ENCODE measurements at regions not wholly inside any gene's neighbourhood (a gene's known extent, or its start where the extent isn't known, plus 50 kb on each side); places are given as distances from the start of the nearest gene placed in this dataset.

GRCh38 chr6:84508334-84508733 lies 256.1 kb downstream of the TBX18 start:
- H3K4me1 Mint-ChIP-seq (ENCODE audit: low read depth, unreplicated experiment), result no peaks in the 10 kb centered on the region
- CTCF ChIA-PET, result no interaction called here

GRCh38 chr6:84504025-84504424 lies 260.4 kb downstream of the TBX18 start:
- no peak overlapping the region for H3K4me3 ChIP-seq (ENCODE audit: low read depth, low read length)
- H3K9me3 Mint-ChIP-seq (ENCODE audit: unreplicated experiment), result peaks cover 18% of the 10 kb centered on the region
- no peaks in the 10 kb centered on the region for H3K4me1 ChIP-seq
- CTCF ChIA-PET, result no interaction called here
- no TSS peak for BruUV-seq (replicated peaks)
- H3K36me3 ChIP-seq (ENCODE audit: control insufficient read depth, insufficient read depth, low read length), result no peaks in the 10 kb centered on the region
- H3K36me3 Mint-ChIP-seq (ENCODE audit: insufficient read depth, unreplicated experiment), result no peaks in the 10 kb centered on the region
- no peak for TF ChIP-seq CTCF (IDR thresholded peaks at IDR 0.05; ENCODE audit: insufficient read depth in 1 of 2, low read depth in 1 of 2, low read length in 1 of 2, severe bottlenecking in 1 of 2, unreplicated experiment in 1 of 2)
- no peaks in the 10 kb centered on the region for H3K27me3 ChIP-seq (replicated peaks; ENCODE audit: control insufficient read depth, insufficient read depth, low read length)
- H3K27ac Mint-ChIP-seq (ENCODE audit: unreplicated experiment), result no peak overlapping the region
- H3K9me3 ChIP-seq, result no peaks in the 10 kb centered on the region; the same call in 1 of the 2 replicates
- H3K4me1 Mint-ChIP-seq (ENCODE audit: low read depth, unreplicated experiment), result no peaks in the 10 kb centered on the region
- POLR2A ChIA-PET, result no interaction called here
- H3K27me3 Mint-ChIP-seq (ENCODE audit: insufficient read depth, unreplicated experiment), result no peaks in the 10 kb centered on the region
- DNase-seq, result no peak
- intact Hi-C loops (cut with micrococcal nuclease; ENCODE audit: unreplicated experiment), result loop anchor here (5.0 kb wide), 1 partner anchor 363 kb away; no protein-coding TSS in a partner anchor
- H3K4me3 Mint-ChIP-seq (ENCODE audit: unreplicated experiment), result no peak overlapping the region

More at GRCh38 chr6:84508334-84508733, 256.1 kb downstream of the TBX18 start:
- H3K9me3 Mint-ChIP-seq (ENCODE audit: unreplicated experiment), result peaks cover under 1% of the 10 kb centered on the region
- H3K36me3 Mint-ChIP-seq (ENCODE audit: insufficient read depth, unreplicated experiment), result no peaks in the 10 kb centered on the region
- POLR2A ChIA-PET, result no interaction called here
- TF ChIP-seq CTCF (IDR thresholded peaks at IDR 0.05; ENCODE audit: insufficient read depth in 1 of 2, low read depth in 1 of 2, low read length in 1 of 2, severe bottlenecking in 1 of 2, unreplicated experiment in 1 of 2), result no peak
- intact Hi-C loops (cut with micrococcal nuclease; ENCODE audit: unreplicated experiment), result no loop called here
- H3K27ac Mint-ChIP-seq (ENCODE audit: unreplicated experiment), result no peak overlapping the region
- Histone ChIP-seq H3K9me3 (no peaks in the 10 kb centered on the region), H3K4me3 (ENCODE audit: low read depth, low read length) (no peak overlapping the region), H3K36me3 (ENCODE audit: control insufficient read depth, insufficient read depth, low read length) (no peaks in the 10 kb centered on the region), H3K27me3 (replicated peaks; ENCODE audit: control insufficient read depth, insufficient read depth, low read length) (no peaks in the 10 kb centered on the region), H3K4me1 (no peaks in the 10 kb centered on the region)
- no peak for DNase-seq
- no TSS peak for BruUV-seq (replicated peaks)
- H3K27me3 Mint-ChIP-seq (ENCODE audit: insufficient read depth, unreplicated experiment), result no peaks in the 10 kb centered on the region
- H3K4me3 Mint-ChIP-seq (ENCODE audit: unreplicated experiment), result no peak overlapping the region

- no peaks in the 10 kb centered on the region; the same call in 1 of the 2 replicates for H3K9me3 ChIP-seq
- H3K4me3 ChIP-seq (ENCODE audit: low read depth, low read length), result no peak overlapping the region
- Mint-ChIP-seq H3K27ac (ENCODE audit: unreplicated experiment) (no peak overlapping the region), H3K36me3 (ENCODE audit: insufficient read depth, unreplicated experiment) (no peaks in the 10 kb centered on the region), H3K9me3 (ENCODE audit: unreplicated experiment) (peaks cover 18% of the 10 kb centered on the region), H3K4me1 (ENCODE audit: low read depth, unreplicated experiment) (no peaks in the 10 kb centered on the region), H3K27me3 (ENCODE audit: insufficient read depth, unreplicated experiment) (no peaks in the 10 kb centered on the region), H3K4me3 (ENCODE audit: unreplicated experiment) (no peak overlapping the region)
- H3K36me3 ChIP-seq (ENCODE audit: control insufficient read depth, insufficient read depth, low read length), result no peaks in the 10 kb centered on the region
- TF ChIP-seq CTCF (IDR thresholded peaks at IDR 0.05; ENCODE audit: insufficient read depth in 1 of 2, low read depth in 1 of 2, low read length in 1 of 2, severe bottlenecking in 1 of 2, unreplicated experiment in 1 of 2), result no peak
- DNase-seq, result no peak
- ChIA-PET POLR2A (no interaction called here), CTCF (no interaction called here)
- H3K4me1 ChIP-seq, result no peaks in the 10 kb centered on the region
- intact Hi-C loops (cut with micrococcal nuclease; ENCODE audit: unreplicated experiment), result loop anchor here (5.0 kb wide), 1 partner anchor 366 kb away; no protein-coding TSS in a partner anchor
- no peaks in the 10 kb centered on the region for H3K27me3 ChIP-seq (replicated peaks; ENCODE audit: control insufficient read depth, insufficient read depth, low read length)
- BruUV-seq (replicated peaks), result no TSS peak
Measured at GRCh38 chr6:84501315-84501714, 263.1 kb downstream of the TBX18 start.

Measured in Caco-2 (cell line).